Right lobe of liver (tissue), 4 donors: ENCODE measurements at regions not wholly inside any gene's neighbourhood (a gene's known extent, or its start where the extent isn't known, plus 50 kb on each side); places are given as distances from the start of the nearest gene placed in this dataset.

Experiments used
- POLR2A ChIP-seq: fragments of 450-650 bp; IDR thresholded peaks from one replicate; pipeline ENCODE4 v1.6.1; 2017; ENCODE audit warnings: antibody characterized with exemption, mild to moderate bottlenecking
- TF ChIP-seq, protein P1 (sequence below), 4 donors: fragments of 200-600 bp in 3 of 4; fragments of 450-650 bp in 1 of 4; IDR thresholded peaks; one replicate each; pipeline versions ENCODE4 v1.5.1 to v1.8.0; 2016 to 2022; ENCODE audit warnings: antibody characterized with exemption in 4 of 4, mild to moderate bottlenecking in 2 of 4
- donor health status: DM: no; HTN: no; CAD: no.
- donor health status: DM: no; HTN: no; CAD: no.
- donor health status: DM: no; HTN: yes; CAD: no.

GRCh38 chr2:192391041-192391440, 196.3 kb upstream of the TMEFF2 start:
- TF ChIP-seq, protein P1, sequence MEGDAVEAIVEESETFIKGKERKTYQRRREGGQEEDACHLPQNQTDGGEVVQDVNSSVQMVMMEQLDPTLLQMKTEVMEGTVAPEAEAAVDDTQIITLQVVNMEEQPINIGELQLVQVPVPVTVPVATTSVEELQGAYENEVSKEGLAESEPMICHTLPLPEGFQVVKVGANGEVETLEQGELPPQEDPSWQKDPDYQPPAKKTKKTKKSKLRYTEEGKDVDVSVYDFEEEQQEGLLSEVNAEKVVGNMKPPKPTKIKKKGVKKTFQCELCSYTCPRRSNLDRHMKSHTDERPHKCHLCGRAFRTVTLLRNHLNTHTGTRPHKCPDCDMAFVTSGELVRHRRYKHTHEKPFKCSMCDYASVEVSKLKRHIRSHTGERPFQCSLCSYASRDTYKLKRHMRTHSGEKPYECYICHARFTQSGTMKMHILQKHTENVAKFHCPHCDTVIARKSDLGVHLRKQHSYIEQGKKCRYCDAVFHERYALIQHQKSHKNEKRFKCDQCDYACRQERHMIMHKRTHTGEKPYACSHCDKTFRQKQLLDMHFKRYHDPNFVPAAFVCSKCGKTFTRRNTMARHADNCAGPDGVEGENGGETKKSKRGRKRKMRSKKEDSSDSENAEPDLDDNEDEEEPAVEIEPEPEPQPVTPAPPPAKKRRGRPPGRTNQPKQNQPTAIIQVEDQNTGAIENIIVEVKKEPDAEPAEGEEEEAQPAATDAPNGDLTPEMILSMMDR (IDR thresholded peaks at IDR 0.05), result no peak
- TF ChIP-seq POLR2A, result no peak
